NCI-H2107 (cell line): ENCODE measurements at regions not wholly inside any gene's neighbourhood (a gene's known extent, or its start where the extent isn't known, plus 50 kb on each side); places are given as distances from the start of the nearest gene placed in this dataset.
A peak's percentile ranks its signal among the peaks of the same experiment; 100 is the strongest.
"Not testable (repeated sequence)": the region's sequence is repeated elsewhere in the genome, so short reads cannot be mapped to it uniquely, and the experiment has no call there.

Source experiments
- DNase-seq: peaks from one replicate; lab custom pipeline; 2025; lab: John Stamatoyannopoulos, UW

DNA sequence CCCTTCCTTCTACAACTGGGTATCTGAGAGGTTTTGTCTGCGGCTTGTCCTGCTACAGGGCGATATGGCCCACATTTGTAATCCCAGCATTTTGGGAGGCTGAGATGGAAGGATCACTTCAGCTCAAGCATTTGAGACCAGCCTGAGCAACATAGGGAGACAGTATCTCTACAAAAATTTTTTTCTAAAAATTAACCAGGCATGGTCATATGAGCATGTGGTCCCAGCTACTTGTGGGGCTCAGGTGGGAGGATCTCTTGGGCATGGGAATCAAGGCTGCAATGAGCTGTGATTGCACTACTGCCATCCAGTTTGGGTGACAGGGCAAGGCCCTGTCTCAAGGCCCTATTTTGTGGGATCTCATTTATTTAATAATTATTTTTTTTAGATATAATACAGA lies 420.6 kb upstream of the PABPC4L start:
- no peak for DNase-seq

DNA sequence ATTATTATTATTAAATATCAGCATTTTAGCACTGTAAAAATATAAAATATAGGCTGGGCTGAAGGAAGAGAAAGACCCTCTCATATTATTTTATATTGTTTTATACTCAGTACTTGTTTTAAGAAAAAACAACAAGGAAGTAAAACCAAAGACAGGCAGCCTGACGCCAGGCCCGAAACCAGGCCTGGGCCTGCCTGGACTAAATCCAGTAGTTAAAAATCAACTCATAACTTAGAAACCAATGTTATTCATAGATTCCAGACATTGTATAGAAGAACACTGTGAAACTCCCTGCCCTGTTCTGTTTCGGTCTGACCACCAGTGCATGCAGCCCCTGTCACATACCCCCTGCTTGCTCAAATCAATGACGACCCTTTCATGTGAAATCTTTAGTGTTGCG lies 420.1 kb upstream of the PABPC4L start:
- DNase-seq, result not testable (repeated sequence)

DNA sequence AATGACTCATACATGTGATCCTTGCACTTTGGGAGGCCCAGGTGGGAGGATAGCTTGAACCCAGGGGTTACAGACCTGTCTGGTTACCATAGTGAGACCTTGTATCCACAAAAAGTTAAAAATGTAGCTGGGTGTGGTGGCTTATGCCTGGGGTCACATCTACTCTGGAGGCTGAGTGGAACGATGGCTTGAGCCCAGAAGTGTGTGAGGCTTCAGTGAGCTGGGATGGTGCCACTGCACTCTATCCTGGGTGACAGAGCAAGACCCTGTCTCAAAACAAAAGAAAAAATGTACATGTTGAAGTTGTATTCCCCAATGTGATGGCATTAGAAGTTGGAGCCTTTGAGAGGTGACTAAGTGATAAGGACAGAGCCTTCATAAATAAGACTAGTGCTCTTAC lies 409.4 kb upstream of the PABPC4L start:
- no peak for DNase-seq

DNA sequence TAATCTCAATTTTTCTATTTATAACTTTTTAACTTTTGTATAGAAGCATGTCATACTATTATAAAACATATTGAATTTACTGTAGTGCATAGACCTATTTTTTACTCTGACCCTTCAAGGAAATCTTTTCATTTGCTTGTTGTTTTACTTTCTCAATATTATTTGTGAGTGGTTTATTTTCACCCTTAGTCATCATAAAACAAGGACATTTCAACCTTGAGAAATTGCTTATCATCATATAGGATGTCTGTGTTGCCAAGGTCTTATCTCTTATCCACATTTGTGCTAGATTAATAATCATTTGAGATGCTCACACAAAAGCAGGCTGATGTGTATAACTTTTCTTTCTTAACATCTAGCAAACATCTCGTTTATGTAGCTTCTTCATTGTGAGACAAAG lies 408.6 kb upstream of the PABPC4L start:
- no peak for DNase-seq

DNA sequence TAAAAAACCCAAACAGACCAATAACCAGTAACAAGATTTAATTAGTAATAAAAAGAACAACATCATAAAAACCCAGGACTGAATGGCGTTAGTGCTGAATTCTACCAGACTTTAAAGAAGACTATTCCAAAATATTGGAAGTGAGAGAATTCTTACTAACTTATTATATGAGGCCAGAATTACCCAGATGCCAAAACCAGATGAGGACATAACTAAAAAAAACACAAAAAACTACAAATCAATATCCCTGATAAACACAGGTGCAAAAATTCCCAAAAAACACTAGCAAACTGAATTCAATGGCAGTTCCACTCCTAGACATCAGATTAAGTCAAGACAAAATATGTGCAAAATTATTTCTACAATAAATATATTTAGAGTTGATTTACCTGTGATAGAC lies 400.1 kb upstream of the PABPC4L start:
- DNase-seq, result no peak

DNA sequence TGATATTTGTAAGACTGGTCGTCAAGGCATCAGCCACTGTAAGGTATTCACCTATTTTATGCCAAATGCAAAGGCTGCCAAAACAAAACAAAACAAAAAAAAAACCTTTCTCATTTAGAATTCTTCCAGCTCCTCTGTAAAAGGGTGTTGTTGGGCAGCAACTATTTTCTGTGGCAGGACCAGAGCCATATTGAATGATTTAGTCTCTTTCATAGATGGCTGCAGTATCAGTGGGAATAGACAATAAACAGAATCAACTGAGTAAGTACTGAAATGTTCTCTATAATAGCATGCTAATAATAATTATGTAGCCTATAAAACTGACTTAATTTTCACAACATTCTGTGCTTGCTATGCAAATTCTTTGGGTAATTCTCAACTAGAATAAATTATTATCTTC lies 389.7 kb upstream of the PABPC4L start:
- DNase-seq, result no peak

DNA sequence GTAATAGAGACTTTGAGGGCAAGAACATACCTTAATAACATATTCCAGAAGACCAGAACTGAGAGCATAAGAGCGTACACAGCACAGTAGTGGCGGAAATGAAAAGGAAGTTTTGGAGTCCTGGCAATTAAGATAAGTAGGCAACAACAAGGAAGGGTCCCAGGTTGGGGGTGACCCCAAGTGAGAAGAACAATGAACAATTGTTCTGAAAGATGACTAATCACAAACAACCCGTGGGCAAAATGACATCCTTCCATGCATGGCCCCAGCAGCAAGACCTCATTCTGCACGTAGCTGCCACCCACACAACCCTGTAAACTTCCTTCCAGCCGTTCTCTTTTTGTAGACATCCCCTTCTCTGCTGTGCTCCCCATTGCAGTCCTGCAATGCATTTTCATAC lies 384.4 kb upstream of the PABPC4L start:
- no peak for DNase-seq

DNA sequence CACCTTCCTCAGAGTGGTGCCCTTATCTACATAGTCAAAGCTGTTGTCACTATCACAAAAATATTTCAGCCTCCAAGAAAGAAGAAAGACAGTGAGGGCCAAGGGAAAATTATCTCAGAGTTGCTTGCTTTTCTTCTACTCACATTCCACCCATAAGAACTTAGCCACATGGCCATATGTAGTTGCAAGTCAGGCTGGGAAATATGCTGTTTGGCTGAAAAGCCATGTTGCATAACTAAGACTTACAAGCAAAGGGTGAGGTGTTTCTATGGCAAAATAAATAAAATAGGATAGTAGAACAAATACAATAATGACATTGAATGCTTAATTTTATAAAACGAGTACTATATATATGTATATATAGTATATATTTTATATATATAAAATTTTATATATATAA lies 365.9 kb upstream of the PABPC4L start:
- DNase-seq, result no peak

DNA sequence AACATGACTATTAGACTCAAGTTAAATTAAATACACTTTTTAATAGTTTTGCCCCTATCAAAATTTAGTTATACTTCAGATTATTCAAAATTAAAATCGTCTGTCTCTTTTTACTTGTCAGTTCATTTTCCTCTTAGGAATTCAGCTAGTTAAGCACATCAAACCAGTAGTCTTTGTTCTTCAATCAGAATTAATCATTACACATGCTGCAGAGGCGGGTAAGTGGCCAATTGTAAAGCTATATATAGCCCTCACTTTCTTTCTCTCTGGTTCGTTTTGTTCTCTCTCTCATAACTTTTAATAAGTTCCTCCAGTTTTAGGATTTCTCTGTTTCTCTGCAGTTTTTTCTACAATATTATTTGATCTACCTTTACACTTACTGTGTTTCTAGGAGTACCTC lies 359.1 kb upstream of the PABPC4L start:
- DNase-seq, result no peak

DNA sequence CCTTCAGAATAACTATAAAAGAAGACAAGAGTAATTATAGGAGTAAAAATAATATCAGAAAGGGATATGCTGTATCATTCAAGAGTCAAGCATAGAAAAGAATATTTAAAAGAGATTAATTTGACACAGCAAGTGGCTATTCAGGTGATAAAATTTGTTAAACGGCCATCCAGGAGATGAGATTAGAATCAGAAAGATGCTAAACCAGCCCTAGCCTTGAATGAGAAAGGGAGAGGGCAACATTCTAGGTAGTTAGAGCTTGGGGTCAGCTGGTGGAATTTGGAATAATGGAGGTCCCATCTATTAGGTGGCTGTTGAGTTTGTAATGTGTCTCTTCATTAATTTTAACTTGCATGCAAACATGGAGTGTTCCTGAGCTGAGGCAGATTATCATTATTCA lies 350.5 kb upstream of the PABPC4L start:
- DNase-seq, result no peak

DNA sequence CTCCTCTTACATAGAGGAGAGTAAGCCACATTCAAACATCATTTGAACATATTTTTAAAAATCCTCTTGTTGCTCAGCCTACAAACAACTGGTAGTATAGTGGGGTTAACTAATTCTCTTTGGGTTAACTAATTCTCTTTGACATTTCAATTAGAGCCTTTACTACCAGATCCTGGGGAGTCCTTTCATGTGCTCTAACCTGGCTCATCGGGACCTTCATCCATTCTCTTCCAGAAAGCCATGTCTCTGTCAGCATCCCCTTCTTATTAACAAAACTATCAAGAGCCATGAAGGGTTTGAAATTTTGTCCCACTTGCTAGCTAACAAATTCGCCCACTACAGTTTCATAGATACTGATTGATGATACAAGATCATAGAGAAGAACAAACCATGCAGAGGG lies 349.8 kb upstream of the PABPC4L start:
- DNase-seq, result no peak

DNA sequence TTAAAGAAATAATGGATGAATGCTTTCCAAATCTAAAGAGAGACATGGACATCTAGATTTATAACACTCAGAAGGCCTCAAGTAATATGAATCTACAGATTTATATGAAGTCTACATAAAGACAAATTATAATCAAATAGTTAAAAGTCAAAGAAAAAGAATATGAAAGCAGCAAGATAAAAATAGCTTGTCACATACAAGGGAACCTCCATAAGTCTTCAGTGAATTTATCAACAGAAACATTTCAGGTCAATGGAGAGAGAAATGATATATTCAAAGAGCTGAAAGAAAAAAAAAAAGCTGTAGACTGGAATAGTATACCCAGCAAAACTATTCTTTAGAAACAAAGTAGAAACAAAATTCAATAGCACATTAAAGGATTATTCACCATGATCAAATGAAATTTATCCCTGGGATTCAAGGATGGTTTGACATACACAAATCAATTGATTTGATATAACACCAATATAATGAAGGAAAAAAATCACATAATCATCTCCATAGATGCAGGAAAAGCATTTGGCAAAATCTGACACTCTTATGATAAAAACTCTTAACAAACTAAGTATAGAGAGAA lies 346.6 kb upstream of the PABPC4L start:
- no peak for DNase-seq

DNA sequence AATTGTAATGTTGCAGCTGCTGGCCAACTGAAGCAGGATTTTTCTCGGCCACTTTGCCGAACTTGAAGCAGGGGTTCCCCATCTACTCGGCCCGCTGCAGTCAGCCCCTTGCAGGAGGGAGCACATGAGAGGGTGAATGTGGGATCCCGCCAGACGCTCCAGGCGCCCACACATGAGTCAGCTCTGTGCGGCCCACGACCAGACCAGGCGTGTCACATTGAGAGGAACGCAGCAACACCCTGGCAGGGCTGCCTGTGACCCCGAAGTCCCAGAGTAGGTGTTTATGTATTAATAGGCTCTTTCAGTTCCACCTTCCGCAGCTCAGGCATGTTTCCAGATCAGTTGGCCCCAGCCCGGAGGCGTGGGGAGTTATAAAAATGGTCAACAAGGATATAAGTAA lies 344.7 kb upstream of the PABPC4L start:
- DNase-seq, result no peak

DNA sequence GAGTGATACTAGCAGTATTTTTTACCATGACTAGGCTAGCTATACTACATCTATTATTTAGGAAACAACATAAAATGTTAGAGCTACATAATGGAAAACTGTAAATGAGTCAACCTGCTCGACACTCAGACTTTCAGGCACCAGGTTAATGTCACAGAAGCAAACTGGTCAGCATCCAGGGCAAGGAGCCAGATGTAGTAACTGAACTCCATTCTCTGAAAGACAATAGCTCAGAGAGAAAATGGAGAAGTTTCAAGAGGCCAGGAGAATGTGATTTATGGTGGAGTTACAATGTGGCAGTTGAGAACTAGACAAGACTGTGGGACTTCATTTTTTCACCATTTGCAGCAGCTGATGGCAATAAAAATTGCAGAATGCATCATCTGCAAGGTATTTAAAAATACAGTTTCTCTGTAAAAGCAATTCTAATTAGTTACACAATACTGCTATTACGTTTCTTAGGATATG lies 342.7 kb upstream of the PABPC4L start:
- peak; percentile 14 for DNase-seq

DNA sequence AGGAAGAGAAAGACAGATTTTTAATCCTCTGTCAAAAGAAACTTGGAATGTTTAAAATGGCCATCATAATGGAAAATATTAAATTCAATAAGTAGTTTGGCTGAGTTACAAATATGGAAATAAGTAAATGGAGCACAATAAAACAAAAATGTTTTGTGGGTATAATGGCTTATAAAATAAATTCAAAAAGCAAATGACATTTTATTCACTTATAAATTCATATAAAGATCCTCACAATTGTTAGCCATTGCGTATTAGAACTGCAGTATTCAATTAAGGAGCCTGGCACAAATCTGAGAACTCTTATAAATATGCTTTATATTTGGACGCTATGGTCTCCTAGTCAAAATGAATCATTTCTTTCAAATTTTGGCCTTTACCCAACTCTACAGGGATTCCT lies 339.0 kb upstream of the PABPC4L start:
- DNase-seq, result no peak

DNA sequence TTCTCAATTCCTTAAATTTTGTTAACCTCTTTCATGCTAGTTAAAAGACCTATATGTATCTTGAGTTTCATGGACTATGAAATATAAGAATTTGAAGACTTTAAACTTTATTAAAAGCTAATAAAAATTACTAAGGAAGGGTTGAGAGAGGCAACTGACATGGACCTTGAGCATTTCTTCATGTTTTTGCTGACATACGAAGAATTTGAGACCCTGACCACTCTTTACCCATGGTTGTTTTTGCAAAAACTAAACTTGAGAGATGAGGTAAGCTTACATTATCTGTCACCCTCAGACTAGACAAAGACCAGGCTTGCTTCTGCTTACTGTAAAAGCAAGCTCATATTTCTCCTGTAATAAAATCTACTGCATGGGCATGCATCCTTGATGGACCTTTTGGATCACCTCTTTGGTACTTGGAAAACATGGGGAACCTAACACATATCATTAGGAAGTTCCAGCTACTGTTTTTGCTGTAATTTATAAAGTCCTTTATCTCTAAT lies 338.2 kb upstream of the PABPC4L start:
- DNase-seq, result no peak

DNA sequence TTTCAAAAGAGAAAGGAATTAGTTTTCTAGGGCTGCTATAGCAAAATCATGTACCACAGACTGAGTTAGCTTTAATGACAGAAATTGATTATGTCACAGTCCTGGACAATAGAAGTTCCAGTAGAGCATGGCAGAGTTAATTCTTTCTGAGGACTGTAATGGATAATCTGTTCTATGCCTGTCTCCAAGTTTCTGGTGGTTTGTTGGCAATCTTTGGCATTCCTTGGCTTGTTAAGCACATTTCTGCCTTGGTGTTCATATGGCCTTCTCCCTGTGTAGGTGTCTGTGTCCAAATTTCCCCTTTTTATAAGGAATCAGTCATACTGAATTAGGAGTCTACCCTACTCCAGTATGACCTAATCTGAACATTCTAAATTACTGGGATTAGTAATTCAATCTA lies 336.1 kb upstream of the PABPC4L start:
- no peak for DNase-seq

DNA sequence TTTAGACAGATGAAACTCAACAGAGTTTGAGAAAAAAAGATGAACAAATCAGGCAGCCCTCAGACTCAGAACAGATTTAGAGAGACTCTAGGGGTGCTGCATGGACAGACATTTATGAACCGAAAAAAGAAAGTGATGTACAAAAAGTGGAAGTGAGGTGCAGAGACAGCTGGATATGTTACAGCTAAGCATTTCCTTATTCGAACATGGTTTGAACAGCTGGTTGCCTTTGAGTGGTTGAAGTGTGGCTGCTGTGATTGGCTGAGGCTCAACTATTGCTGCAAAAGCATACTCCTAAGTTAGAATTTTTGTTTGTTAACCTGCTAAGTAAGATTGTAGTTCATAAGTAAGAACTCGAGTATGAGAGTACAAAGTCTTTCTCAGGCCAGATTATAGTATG lies 331.5 kb upstream of the PABPC4L start:
- DNase-seq, result no peak

DNA sequence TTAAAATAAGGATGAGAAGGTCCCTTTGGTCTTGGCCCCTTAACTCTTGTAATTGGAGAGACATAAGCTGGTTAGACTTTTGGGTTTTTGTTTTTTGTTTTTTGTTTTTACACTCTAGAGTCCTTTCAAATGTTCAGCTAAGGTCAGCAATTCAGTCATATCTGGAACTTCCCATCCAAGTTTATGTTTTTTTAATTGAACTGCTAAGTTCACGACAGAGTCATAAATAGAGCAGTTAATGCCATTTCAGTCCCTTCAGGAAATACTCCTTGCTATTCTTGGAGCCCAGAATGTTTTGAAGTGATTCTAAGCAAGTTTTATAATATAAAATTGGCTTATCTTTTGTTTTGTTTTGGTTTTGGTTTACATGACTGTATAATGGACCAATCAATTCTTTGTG lies 329.4 kb upstream of the PABPC4L start:
- no peak for DNase-seq

DNA sequence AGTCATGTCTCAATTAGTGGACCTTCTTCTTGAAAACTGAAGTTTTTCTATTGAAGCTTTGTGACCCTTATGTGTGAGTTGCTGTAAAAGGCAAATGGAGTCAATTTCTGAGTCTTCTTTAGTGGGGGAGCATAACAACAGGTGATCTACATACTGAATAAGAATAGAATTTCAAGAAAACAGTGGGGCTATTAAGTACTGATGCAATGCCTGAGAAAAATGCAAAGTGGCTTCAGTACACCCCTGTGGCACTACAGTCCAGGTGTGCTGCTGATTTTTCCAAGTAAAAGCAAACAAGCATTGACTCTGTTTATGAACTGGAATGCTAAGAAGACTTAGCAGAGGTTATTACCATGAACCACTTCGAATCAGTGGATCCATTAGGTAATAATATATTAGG lies 328.0 kb upstream of the PABPC4L start:
- no peak for DNase-seq

DNA sequence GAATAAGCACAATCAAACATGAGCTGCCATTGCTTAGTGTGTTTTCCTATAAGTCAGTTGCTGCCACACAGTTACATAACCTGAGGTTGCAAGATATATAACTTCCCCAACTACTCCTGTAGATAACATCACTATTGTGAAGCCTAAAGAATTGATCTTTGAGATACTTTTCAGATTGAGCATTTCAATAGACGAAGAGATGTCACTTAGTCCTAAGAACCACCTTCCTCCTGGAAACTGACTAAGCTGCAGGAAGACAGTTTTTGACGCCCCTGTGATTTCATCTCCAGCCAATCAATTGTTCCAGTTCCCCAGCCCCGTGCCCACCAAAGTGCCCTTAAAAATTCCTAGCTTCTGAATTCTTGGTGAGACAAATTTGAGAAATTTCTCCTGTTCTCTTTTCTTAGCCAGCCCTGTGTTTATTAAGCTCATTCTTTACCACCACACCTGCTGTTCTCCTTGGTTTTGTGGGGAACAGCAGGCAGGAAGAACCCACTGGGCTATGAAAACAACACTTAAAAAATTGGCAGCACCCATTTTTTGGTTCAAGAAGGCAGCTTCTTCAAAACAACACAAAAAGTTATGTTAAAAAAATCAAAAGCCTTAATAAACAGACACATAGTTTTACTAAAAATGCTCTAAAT lies 317.1 kb upstream of the PABPC4L start:
- DNase-seq, result no peak

DNA sequence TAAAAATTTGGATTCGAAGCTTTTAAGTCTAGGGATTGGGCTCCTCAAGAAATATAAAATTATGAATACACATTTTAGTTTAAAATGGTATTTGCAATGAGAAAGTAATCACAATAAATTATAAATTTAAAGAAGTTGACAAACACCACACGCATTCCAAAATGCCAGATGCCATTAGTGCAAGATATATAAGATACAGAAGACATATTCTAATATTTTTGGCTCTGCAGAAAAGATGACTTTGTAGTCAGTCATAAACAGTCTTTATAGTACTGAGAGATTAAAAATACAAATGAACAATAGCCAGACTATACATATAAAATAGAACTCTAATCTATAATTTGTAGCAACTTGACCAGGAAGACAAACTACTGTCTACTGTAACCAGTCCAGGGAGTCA lies 309.0 kb upstream of the PABPC4L start:
- no peak for DNase-seq

DNA sequence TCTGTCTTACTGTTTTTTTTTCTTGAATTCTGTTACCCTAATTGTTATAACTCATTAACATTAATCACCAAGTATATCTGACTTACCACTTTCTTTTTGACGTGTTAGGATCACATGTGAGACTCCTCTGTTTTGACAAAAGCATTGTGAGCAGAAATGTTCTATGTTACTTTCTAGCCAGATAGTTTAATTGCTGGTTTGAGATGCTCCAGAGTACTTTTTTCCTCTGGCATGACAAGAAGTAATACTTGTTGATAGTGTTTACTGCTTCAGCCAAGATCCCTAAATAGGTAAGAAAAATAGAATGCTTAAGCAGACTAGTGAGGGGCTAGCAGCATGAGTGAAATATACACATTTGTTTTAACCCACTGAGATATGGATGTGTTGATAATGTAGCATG lies 303.9 kb upstream of the PABPC4L start:
- DNase-seq, result no peak

DNA sequence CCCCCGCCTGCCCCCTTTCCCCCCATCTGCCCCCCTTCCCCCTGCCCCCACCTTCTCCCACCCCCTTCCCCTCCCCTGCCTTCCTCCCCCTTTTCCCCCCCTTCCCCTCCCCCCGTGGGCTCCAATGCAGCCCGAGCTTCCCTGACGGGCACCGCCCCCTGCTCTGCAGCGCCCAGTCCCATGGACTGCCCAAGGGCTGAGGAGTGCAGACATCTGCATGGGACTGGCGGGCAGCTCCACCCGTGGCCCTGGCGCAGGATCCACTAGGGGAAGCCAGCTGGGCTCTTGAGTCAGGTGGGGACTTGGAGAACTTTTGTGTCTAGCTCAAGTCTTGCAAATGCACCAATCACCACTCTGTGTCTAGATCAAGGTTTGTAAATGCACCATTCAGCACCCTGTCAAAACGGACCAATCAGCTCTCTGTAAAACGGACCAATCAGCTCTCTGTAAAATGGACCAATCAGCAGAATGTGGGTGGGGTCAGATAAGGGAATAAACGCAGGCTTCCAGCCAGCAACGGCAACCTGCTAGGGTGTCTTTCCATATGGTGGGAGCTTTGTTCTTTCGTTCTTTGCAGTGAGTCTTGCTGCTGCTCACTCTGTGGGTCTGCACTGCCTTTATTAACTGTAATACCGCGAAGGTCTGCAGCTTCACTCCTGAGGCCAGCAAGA lies 300.5 kb upstream of the PABPC4L start:
- DNase-seq, result no peak
